ENCODE measurements at regions not wholly inside any gene's neighbourhood (a gene's known extent, or its start where the extent isn't known, plus 50 kb on each side); places are given as distances from the start of the nearest gene placed in this dataset.

GRCh38 chr2:120820953-120821279, 85.2 kb downstream of the GLI2 start:
- no peak overlapping the region for H3K27ac ChIP-seq (ENCODE audit: low read depth, low read length)
- peaks cover 42% of the 10 kb centered on the region for H3K4me1 ChIP-seq (ENCODE audit: control insufficient read depth, insufficient read depth, low read length, unreplicated experiment)
- no peak overlapping the region for H2AFZ ChIP-seq (ENCODE audit: low read length, unreplicated experiment)
- H3K79me2 ChIP-seq (ENCODE audit: control insufficient read depth, insufficient read depth, low read length, unreplicated experiment) = peaks cover 17% of the 10 kb centered on the region
- H3K27me3 ChIP-seq (ENCODE audit: insufficient read depth, low read length) = no peaks in the 10 kb centered on the region
- H3K36me3 ChIP-seq (ENCODE audit: insufficient read depth, low read length) = no peaks in the 10 kb centered on the region
- H3K4me3 ChIP-seq (ENCODE audit: low read depth, low read length) = 0 out of 2 replicates have a peak overlapping the region, but pooled peaks have one; percentile 2

- no peaks in the 10 kb centered on the region for H3K27me3 ChIP-seq (ENCODE audit: insufficient read depth, low read length)
- peaks cover 17% of the 10 kb centered on the region for H3K79me2 ChIP-seq (ENCODE audit: control insufficient read depth, insufficient read depth, low read length, unreplicated experiment)
- H3K4me1 ChIP-seq (ENCODE audit: control insufficient read depth, insufficient read depth, low read length, unreplicated experiment) = peaks cover 42% of the 10 kb centered on the region
- no peak overlapping the region for H2AFZ ChIP-seq (ENCODE audit: low read length, unreplicated experiment)
- H3K27ac ChIP-seq (ENCODE audit: low read depth, low read length) = no peak overlapping the region
- H3K36me3 ChIP-seq (ENCODE audit: insufficient read depth, low read length) = no peaks in the 10 kb centered on the region
- H3K4me3 ChIP-seq (ENCODE audit: low read depth, low read length) = no peak overlapping the region
Observed at GRCh38 chr2:120821446-120822160, 85.9 kb downstream of the GLI2 start.

DNA sequence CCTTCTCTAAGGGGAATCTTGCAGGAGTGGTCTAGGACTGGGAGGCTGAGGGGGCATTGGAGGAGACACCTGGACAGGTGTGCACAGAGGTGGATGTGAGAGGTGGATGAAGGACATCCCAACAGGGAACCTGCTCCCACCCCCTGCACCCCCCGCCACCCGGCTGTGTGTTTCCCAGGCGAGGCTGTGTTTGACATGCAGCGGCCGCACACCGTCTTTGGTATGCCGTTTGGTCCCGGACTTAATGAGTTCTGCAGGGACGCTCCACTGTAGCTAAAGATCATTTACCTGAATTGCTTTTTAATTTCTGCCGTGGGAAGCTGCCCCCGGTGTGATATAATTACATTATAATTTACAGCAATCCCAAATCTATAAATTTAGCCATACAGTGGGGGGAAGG, 87.3 kb downstream of the GLI2 start:
- H3K27ac ChIP-seq (ENCODE audit: low read depth, low read length) = no peak overlapping the region
- no peak overlapping the region for H3K4me3 ChIP-seq (ENCODE audit: low read depth, low read length)
- H3K4me1 ChIP-seq (ENCODE audit: control insufficient read depth, insufficient read depth, low read length, unreplicated experiment) = peaks cover 37% of the 10 kb centered on the region
- H2AFZ ChIP-seq (ENCODE audit: low read length, unreplicated experiment) = no peak overlapping the region
- no peaks in the 10 kb centered on the region for H3K27me3 ChIP-seq (ENCODE audit: insufficient read depth, low read length)
- H3K36me3 ChIP-seq (ENCODE audit: insufficient read depth, low read length) = no peaks in the 10 kb centered on the region
- peaks cover 20% of the 10 kb centered on the region for H3K79me2 ChIP-seq (ENCODE audit: control insufficient read depth, insufficient read depth, low read length, unreplicated experiment)

DNA sequence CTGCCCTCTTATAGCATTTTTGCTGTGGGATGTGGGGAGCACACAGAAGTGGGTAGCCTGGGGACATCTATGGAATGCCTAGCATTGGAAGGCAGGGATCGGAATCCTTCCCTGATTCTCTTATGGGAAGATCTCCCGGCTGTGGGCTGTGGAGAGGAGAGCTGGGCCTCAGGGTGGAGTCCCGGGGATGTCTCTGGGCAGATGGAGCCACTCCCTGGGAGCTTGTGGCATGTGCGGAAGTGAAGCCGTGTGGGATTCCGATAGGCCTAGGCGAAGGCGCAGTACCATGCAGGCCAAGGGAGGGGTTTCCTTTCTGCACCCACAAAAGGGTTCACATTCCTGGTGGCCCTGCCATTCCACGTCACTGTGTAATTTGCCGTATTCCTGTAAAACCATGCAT, 87.9 kb downstream of the GLI2 start:
- peaks cover 20% of the 10 kb centered on the region for H3K79me2 ChIP-seq (ENCODE audit: control insufficient read depth, insufficient read depth, low read length, unreplicated experiment)
- no peaks in the 10 kb centered on the region for H3K36me3 ChIP-seq (ENCODE audit: insufficient read depth, low read length)
- H3K4me1 ChIP-seq (ENCODE audit: control insufficient read depth, insufficient read depth, low read length, unreplicated experiment) = peaks cover 31% of the 10 kb centered on the region
- no peak overlapping the region for H2AFZ ChIP-seq (ENCODE audit: low read length, unreplicated experiment)
- no peaks in the 10 kb centered on the region for H3K27me3 ChIP-seq (ENCODE audit: insufficient read depth, low read length)
- no peak overlapping the region for H3K4me3 ChIP-seq (ENCODE audit: low read depth, low read length)
- H3K27ac ChIP-seq (ENCODE audit: low read depth, low read length) = no peak overlapping the region

DNA sequence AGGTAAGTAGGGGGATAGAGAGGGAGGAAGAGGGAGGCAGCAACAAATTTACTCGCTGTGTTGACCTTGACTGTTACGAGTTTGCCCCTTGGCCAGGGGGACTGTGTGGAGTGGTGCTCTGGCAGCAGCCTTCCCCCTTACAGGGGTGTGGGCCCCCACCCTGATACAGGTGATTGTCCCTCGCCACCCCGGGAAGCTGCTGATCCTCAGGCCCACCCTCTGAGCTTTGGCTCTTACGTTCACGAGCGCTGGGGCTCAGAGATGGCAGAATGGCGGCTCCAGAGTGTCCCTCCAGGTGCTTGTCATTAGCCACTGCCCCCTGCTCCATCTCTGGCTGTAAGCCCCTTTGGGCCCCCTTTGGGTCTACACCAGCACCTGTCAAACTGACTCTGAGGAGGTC, 88.6 kb downstream of the GLI2 start:
- Histone ChIP-seq H3K4me1 (ENCODE audit: control insufficient read depth, insufficient read depth, low read length, unreplicated experiment) (peaks cover 26% of the 10 kb centered on the region), H3K79me2 (ENCODE audit: control insufficient read depth, insufficient read depth, low read length, unreplicated experiment) (peaks cover 20% of the 10 kb centered on the region), H3K4me3 (ENCODE audit: low read depth, low read length) (no peak overlapping the region), H3K27ac (ENCODE audit: low read depth, low read length) (no peak overlapping the region), H2AFZ (ENCODE audit: low read length, unreplicated experiment) (no peak overlapping the region), H3K36me3 (ENCODE audit: insufficient read depth, low read length) (no peaks in the 10 kb centered on the region), H3K27me3 (ENCODE audit: insufficient read depth, low read length) (no peaks in the 10 kb centered on the region)

- H3K27me3 ChIP-seq (ENCODE audit: insufficient read depth, low read length) = no peaks in the 10 kb centered on the region
Observed at GRCh38 chr2:120825370-120826259, 89.9 kb downstream of the GLI2 start.

GRCh38 chr2:120826260-120826648, 90.6 kb downstream of the GLI2 start:
- no peak overlapping the region for H3K27ac ChIP-seq (ENCODE audit: low read depth, low read length)
- peaks cover 6% of the 10 kb centered on the region for H3K4me1 ChIP-seq (ENCODE audit: control insufficient read depth, insufficient read depth, low read length, unreplicated experiment)
- no peaks in the 10 kb centered on the region for H3K36me3 ChIP-seq (ENCODE audit: insufficient read depth, low read length)
- H3K27me3 ChIP-seq (ENCODE audit: insufficient read depth, low read length) = no peaks in the 10 kb centered on the region
- H3K4me3 ChIP-seq (ENCODE audit: low read depth, low read length) = no peak overlapping the region
- H2AFZ ChIP-seq (ENCODE audit: low read length, unreplicated experiment) = no peak overlapping the region
- peaks cover 13% of the 10 kb centered on the region for H3K79me2 ChIP-seq (ENCODE audit: control insufficient read depth, insufficient read depth, low read length, unreplicated experiment)

More at GRCh38 chr2:120825370-120826259, 89.9 kb downstream of the GLI2 start:
- peaks cover 15% of the 10 kb centered on the region for H3K79me2 ChIP-seq (ENCODE audit: control insufficient read depth, insufficient read depth, low read length, unreplicated experiment)
- H3K4me1 ChIP-seq (ENCODE audit: control insufficient read depth, insufficient read depth, low read length, unreplicated experiment) = peaks cover 12% of the 10 kb centered on the region
- no peaks in the 10 kb centered on the region for H3K36me3 ChIP-seq (ENCODE audit: insufficient read depth, low read length)
- no peak overlapping the region for H2AFZ ChIP-seq (ENCODE audit: low read length, unreplicated experiment)
- no peak overlapping the region for H3K27ac ChIP-seq (ENCODE audit: low read depth, low read length)
- no peak overlapping the region for H3K4me3 ChIP-seq (ENCODE audit: low read depth, low read length)

DNA sequence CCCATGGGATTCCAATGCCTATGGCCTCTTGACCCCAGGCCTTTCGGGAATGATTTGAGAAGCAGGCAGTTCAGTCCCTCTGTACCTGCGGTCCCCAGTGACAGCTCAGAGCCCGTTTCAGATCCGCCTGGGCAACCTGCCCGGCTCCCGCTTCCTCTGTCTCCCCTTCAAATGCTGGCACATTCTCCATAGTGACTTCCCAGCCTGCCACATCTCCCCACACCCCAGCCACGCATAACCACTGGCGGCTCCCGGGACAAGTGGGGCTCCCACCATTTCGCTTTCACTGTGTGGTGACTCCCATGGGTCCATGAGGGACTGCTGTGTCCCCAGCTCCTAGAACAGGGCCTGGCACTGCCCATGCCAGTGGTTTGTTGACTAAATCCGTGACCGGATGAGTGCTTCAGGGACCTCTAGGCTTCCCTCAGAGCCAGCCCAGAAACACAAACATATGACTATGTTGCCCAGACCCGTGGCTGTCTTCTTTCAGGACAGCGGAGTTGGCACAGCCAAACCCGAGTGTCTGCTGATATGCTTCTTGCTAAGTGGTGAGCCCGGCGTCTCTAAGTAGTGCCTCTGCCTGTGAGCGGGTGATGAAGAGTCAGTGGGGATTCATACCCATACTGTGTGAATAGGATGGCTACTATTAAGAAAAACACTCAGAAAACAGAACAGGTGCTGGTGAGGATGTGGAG, 91.2 kb downstream of the GLI2 start:
- H3K36me3 ChIP-seq (ENCODE audit: insufficient read depth, low read length) = no peaks in the 10 kb centered on the region

GRCh38 chr2:120828066-120828465, 92.4 kb downstream of the GLI2 start:
- Histone ChIP-seq H3K4me3 (ENCODE audit: low read depth, low read length) (no peak overlapping the region), H3K36me3 (ENCODE audit: insufficient read depth, low read length) (no peaks in the 10 kb centered on the region), H3K27ac (ENCODE audit: low read depth, low read length) (no peak overlapping the region), H3K79me2 (ENCODE audit: control insufficient read depth, insufficient read depth, low read length, unreplicated experiment) (peaks cover 10% of the 10 kb centered on the region), H3K27me3 (ENCODE audit: insufficient read depth, low read length) (no peaks in the 10 kb centered on the region), H2AFZ (ENCODE audit: low read length, unreplicated experiment) (no peak overlapping the region), H3K4me1 (ENCODE audit: control insufficient read depth, insufficient read depth, low read length, unreplicated experiment) (peaks cover 4% of the 10 kb centered on the region)

More for the DNA sequence above, 91.2 kb downstream of the GLI2 start:
- H3K27ac ChIP-seq (ENCODE audit: low read depth, low read length) = no peak overlapping the region
- H3K27me3 ChIP-seq (ENCODE audit: insufficient read depth, low read length) = no peaks in the 10 kb centered on the region
- H3K79me2 ChIP-seq (ENCODE audit: control insufficient read depth, insufficient read depth, low read length, unreplicated experiment) = peaks cover 12% of the 10 kb centered on the region
- no peak overlapping the region for H3K4me3 ChIP-seq (ENCODE audit: low read depth, low read length)
- peaks cover 4% of the 10 kb centered on the region for H3K4me1 ChIP-seq (ENCODE audit: control insufficient read depth, insufficient read depth, low read length, unreplicated experiment)
- H2AFZ ChIP-seq (ENCODE audit: low read length, unreplicated experiment) = no peak overlapping the region

GRCh38 chr2:120828829-120829632, 93.4 kb downstream of the GLI2 start:
- H3K4me3 ChIP-seq (ENCODE audit: low read depth, low read length) = no peak overlapping the region
- no peaks in the 10 kb centered on the region for H3K36me3 ChIP-seq (ENCODE audit: insufficient read depth, low read length)
- no peaks in the 10 kb centered on the region for H3K27me3 ChIP-seq (ENCODE audit: insufficient read depth, low read length)
- H2AFZ ChIP-seq (ENCODE audit: low read length, unreplicated experiment) = no peak overlapping the region
- no peak overlapping the region for H3K27ac ChIP-seq (ENCODE audit: low read depth, low read length)
- H3K4me1 ChIP-seq (ENCODE audit: control insufficient read depth, insufficient read depth, low read length, unreplicated experiment) = peaks cover 4% of the 10 kb centered on the region
- peaks cover 9% of the 10 kb centered on the region for H3K79me2 ChIP-seq (ENCODE audit: control insufficient read depth, insufficient read depth, low read length, unreplicated experiment)

Measured in ACC112 (cell line).